ENCODE measurements at regions not wholly inside any gene's neighbourhood (a gene's known extent, or its start where the extent isn't known, plus 50 kb on each side); places are given as distances from the start of the nearest gene placed in this dataset.

- DNase-seq: no peak
These were observed 195.4 kb upstream of the ARL4C start for GRCh38 chr2:234691968-234692955.

- no peak for DNase-seq
These were observed 194.3 kb upstream of the ARL4C start for GRCh38 chr2:234691214-234691575.

GRCh38 chr2:234690569-234691213, 193.8 kb upstream of the ARL4C start:
- no peak for DNase-seq

- DNase-seq: no peak
These were observed 193.1 kb upstream of the ARL4C start for GRCh38 chr2:234689911-234690379.

- no peak for DNase-seq
These were observed 191.0 kb upstream of the ARL4C start for GRCh38 chr2:234687718-234688475.

GRCh38 chr2:234686088-234686890, 189.4 kb upstream of the ARL4C start:
- DNase-seq: no peak

- no peak for DNase-seq
These were observed 187.6 kb upstream of the ARL4C start for GRCh38 chr2:234684466-234684865.

GRCh38 chr2:234683950-234684349, 187.1 kb upstream of the ARL4C start:
- DNase-seq: no peak

- no peak for DNase-seq
These were observed 185.8 kb upstream of the ARL4C start for GRCh38 chr2:234682492-234683228.

- DNase-seq: no peak
These were observed 184.1 kb upstream of the ARL4C start for GRCh38 chr2:234680688-234681619.

GRCh38 chr2:234679741-234680687, 183.1 kb upstream of the ARL4C start:
- DNase-seq: no peak

GRCh38 chr2:234679301-234679740, 182.4 kb upstream of the ARL4C start:
- no peak for DNase-seq

- no peak for DNase-seq
These were observed 181.8 kb upstream of the ARL4C start for GRCh38 chr2:234678711-234679110.

- DNase-seq: no peak
These were observed 181.1 kb upstream of the ARL4C start for GRCh38 chr2:234677758-234678538.

GRCh38 chr2:234676783-234677450, 180.0 kb upstream of the ARL4C start:
- no peak for DNase-seq

- DNase-seq: no peak
These were observed 179.4 kb upstream of the ARL4C start for GRCh38 chr2:234676109-234676782.

GRCh38 chr2:234674781-234675201, 177.9 kb upstream of the ARL4C start:
- no peak for DNase-seq
